Mucosa of descending colon (tissue), 3 donors: ENCODE measurements at regions not wholly inside any gene's neighbourhood (a gene's known extent, or its start where the extent isn't known, plus 50 kb on each side); places are given as distances from the start of the nearest gene placed in this dataset.
A peak's percentile ranks its signal among the peaks of the same experiment; 100 is the strongest.

Source experiments
- ATAC-seq: fragments of 200-7000 bp; cut with Tn5 transposase; one replicate; pipeline ENCODE4 v1.9.1; 2020; ENCODE audit warnings: mild to moderate bottlenecking, moderate library complexity
- DNase-seq, 3 donors: peaks; one replicate each; pipeline ENCODE4 v3.0.0-alpha.2; 2020
- H3K36me3 ChIP-seq: fragments of 200-600 bp; one replicate; pipeline ENCODE4 v1.8.0; 2021; ENCODE audit warnings: low read depth, mild to moderate bottlenecking
- H3K4me1 ChIP-seq: fragments of 200-600 bp; one replicate; pipeline ENCODE4 v1.8.0; 2021; ENCODE audit warnings: low read depth, mild to moderate bottlenecking
- H3K4me3 ChIP-seq: fragments of 200-600 bp; one replicate; pipeline ENCODE4 v1.8.0; 2021; ENCODE audit warnings: mild to moderate bottlenecking
- H3K9me3 ChIP-seq: fragments of 200-600 bp; one replicate; pipeline ENCODE4 v1.8.0; 2021; ENCODE audit warnings: mild to moderate bottlenecking
- intact Hi-C, 2 donors: fragments of 100-400 bp; cut with DNase I in 1 of 2; cut with micrococcal nuclease in 1 of 2; formaldehyde crosslinking; loops; one replicate each; pipeline versions ENCODE4 v1.11.0 to v1.11.1; 2022; cut with DNase I, micrococcal nuclease
- TF ChIP-seq, protein P1 (sequence below): fragments of 200-600 bp; IDR thresholded peaks from one replicate; pipeline ENCODE4 v1.8.0; 2022; ENCODE audit warnings: antibody characterized with exemption, mild to moderate bottlenecking
- donor health status: DM: no; HTN: no; CAD: no; lungs with moderate emphysema.
- donor health status: DM: no; HTN: no; CAD: no.
- donor health status: DM: no; HTN: yes; CAD: no.

DNA sequence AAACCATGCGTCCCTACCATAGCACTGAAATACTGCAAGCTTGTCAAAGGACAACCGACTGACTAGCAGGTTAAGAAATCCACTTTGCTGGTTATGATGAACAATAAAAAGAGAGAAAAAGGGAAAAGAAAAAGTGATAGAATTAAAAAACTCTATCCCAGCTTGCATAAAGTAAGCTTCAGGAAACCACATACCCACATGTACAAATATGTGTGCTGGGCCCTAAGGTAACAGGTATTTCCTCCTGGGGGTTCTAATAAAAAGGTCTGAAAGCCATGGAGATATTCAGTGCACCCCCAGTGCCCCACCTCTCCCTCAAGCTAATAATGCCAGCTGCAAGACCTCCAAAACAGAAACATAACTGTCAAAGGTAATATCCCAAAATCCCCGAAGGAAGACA is 248.6 kb upstream of the KLF14 start:
- H3K4me1 ChIP-seq, result peaks cover 16% of the 10 kb centered on the region
- H3K4me3 ChIP-seq, result no peak overlapping the region
- H3K36me3 ChIP-seq, result no peaks in the 10 kb centered on the region
- DNase-seq, result no peak
- no peaks in the 10 kb centered on the region for H3K9me3 ChIP-seq
- no peak for ATAC-seq
- intact Hi-C loops, result no loop called here
- TF ChIP-seq, protein P1, sequence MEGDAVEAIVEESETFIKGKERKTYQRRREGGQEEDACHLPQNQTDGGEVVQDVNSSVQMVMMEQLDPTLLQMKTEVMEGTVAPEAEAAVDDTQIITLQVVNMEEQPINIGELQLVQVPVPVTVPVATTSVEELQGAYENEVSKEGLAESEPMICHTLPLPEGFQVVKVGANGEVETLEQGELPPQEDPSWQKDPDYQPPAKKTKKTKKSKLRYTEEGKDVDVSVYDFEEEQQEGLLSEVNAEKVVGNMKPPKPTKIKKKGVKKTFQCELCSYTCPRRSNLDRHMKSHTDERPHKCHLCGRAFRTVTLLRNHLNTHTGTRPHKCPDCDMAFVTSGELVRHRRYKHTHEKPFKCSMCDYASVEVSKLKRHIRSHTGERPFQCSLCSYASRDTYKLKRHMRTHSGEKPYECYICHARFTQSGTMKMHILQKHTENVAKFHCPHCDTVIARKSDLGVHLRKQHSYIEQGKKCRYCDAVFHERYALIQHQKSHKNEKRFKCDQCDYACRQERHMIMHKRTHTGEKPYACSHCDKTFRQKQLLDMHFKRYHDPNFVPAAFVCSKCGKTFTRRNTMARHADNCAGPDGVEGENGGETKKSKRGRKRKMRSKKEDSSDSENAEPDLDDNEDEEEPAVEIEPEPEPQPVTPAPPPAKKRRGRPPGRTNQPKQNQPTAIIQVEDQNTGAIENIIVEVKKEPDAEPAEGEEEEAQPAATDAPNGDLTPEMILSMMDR, result no peak

GRCh38 chr7:130985361-130985760 is 251.4 kb upstream of the KLF14 start:
- Histone ChIP-seq H3K9me3 (no peaks in the 10 kb centered on the region), H3K4me1 (peaks cover 16% of the 10 kb centered on the region), H3K4me3 (no peak overlapping the region), H3K36me3 (no peaks in the 10 kb centered on the region)
- DNase-seq (no peak), ATAC-seq (peak; percentile 61)
- TF ChIP-seq, protein P1, result no peak
- intact Hi-C loops, result no loop called here

- TF ChIP-seq, protein P1, result no peak
- Histone ChIP-seq H3K4me1 (peaks cover 21% of the 10 kb centered on the region), H3K4me3 (no peak overlapping the region), H3K36me3 (no peaks in the 10 kb centered on the region), H3K9me3 (no peaks in the 10 kb centered on the region)
- ATAC-seq (peak; percentile 27), DNase-seq (no peak)
- intact Hi-C loops, result no loop called here
These were observed 252.3 kb upstream of the KLF14 start for GRCh38 chr7:130986261-130986690.

GRCh38 chr7:130987092-130987491 is 253.1 kb upstream of the KLF14 start:
- H3K9me3 ChIP-seq, result no peaks in the 10 kb centered on the region
- no peak for DNase-seq
- intact Hi-C loops, result no loop called here
- ATAC-seq, result no peak
- H3K4me3 ChIP-seq, result no peak overlapping the region
- peaks cover 21% of the 10 kb centered on the region for H3K4me1 ChIP-seq
- H3K36me3 ChIP-seq, result no peaks in the 10 kb centered on the region
- TF ChIP-seq, protein P1, result no peak

- TF ChIP-seq, protein P1, result no peak
- intact Hi-C loops, result no loop called here
- Histone ChIP-seq H3K4me1 (peaks cover 26% of the 10 kb centered on the region), H3K36me3 (no peaks in the 10 kb centered on the region), H3K9me3 (no peaks in the 10 kb centered on the region), H3K4me3 (no peak overlapping the region)
- DNase-seq (no peak), ATAC-seq (no peak)
These were observed 254.4 kb upstream of the KLF14 start for GRCh38 chr7:130988443-130988842.

GRCh38 chr7:130989101-130989795 is 255.2 kb upstream of the KLF14 start:
- H3K9me3 ChIP-seq, result no peaks in the 10 kb centered on the region
- no peak overlapping the region for H3K4me3 ChIP-seq
- peaks cover 30% of the 10 kb centered on the region for H3K4me1 ChIP-seq
- no peak for DNase-seq
- intact Hi-C loops, result no loop called here
- no peaks in the 10 kb centered on the region for H3K36me3 ChIP-seq
- TF ChIP-seq, protein P1, result no peak
- ATAC-seq, result no peak
